ENCODE measurements at regions not wholly inside any gene's neighbourhood (a gene's known extent, or its start where the extent isn't known, plus 50 kb on each side); places are given as distances from the start of the nearest gene placed in this dataset.

GRCh38 chr7:138245682-138246081 lies 169.4 kb downstream of the AKR1D1 start:
- H3K4me3 Mint-ChIP-seq (ENCODE audit: unreplicated experiment) = no peak overlapping the region
- H3K27ac Mint-ChIP-seq (ENCODE audit: unreplicated experiment) = no peak overlapping the region
- H3K4me1 Mint-ChIP-seq (ENCODE audit: low read depth, unreplicated experiment) = peaks cover 10% of the 10 kb centered on the region
- H3K27me3 Mint-ChIP-seq (ENCODE audit: unreplicated experiment) = no peaks in the 10 kb centered on the region
- H3K9me3 Mint-ChIP-seq (ENCODE audit: unreplicated experiment) = peaks cover 2% of the 10 kb centered on the region
- no peaks in the 10 kb centered on the region for H3K36me3 Mint-ChIP-seq (ENCODE audit: unreplicated experiment)
- TF ChIP-seq, protein P1, sequence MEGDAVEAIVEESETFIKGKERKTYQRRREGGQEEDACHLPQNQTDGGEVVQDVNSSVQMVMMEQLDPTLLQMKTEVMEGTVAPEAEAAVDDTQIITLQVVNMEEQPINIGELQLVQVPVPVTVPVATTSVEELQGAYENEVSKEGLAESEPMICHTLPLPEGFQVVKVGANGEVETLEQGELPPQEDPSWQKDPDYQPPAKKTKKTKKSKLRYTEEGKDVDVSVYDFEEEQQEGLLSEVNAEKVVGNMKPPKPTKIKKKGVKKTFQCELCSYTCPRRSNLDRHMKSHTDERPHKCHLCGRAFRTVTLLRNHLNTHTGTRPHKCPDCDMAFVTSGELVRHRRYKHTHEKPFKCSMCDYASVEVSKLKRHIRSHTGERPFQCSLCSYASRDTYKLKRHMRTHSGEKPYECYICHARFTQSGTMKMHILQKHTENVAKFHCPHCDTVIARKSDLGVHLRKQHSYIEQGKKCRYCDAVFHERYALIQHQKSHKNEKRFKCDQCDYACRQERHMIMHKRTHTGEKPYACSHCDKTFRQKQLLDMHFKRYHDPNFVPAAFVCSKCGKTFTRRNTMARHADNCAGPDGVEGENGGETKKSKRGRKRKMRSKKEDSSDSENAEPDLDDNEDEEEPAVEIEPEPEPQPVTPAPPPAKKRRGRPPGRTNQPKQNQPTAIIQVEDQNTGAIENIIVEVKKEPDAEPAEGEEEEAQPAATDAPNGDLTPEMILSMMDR (IDR thresholded peaks at IDR 0.05; ENCODE audit: partially characterized antibody, unreplicated experiment) = no peak
- DNase-seq = no peak

DNA sequence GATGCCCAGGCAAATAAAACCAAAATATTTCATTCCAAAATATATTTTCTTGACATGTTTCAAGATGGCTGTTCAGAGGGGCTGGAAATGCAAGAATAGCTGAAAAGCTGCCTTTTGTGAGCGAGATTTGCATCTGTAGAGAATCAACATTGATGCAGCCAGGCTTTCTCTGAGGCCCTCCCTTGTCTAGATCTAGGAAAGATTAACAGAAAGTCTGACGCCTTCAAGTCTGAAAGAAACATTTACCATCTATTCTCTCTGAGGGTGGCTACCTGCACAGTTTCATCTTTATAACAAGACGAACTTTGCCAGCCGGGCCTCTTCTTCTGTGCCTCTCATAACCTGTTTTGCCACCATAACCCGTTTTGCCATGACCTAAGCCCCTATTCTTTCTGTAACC lies 170.2 kb downstream of the AKR1D1 start:
- Mint-ChIP-seq H3K36me3 (ENCODE audit: unreplicated experiment) (no peaks in the 10 kb centered on the region), H3K27ac (ENCODE audit: unreplicated experiment) (no peak overlapping the region), H3K4me1 (ENCODE audit: low read depth, unreplicated experiment) (peaks cover 10% of the 10 kb centered on the region), H3K9me3 (ENCODE audit: unreplicated experiment) (peaks cover 2% of the 10 kb centered on the region), H3K4me3 (ENCODE audit: unreplicated experiment) (no peak overlapping the region), H3K27me3 (ENCODE audit: unreplicated experiment) (no peaks in the 10 kb centered on the region)
- DNase-seq = no peak
- TF ChIP-seq, protein P1 (IDR thresholded peaks at IDR 0.05; ENCODE audit: partially characterized antibody, unreplicated experiment) = no peak

GRCh38 chr7:138247081-138247480 lies 170.8 kb downstream of the AKR1D1 start:
- H3K9me3 Mint-ChIP-seq (ENCODE audit: unreplicated experiment) = peaks cover 2% of the 10 kb centered on the region
- TF ChIP-seq, protein P1 (IDR thresholded peaks at IDR 0.05; ENCODE audit: partially characterized antibody, unreplicated experiment) = no peak
- peaks cover 10% of the 10 kb centered on the region for H3K4me1 Mint-ChIP-seq (ENCODE audit: low read depth, unreplicated experiment)
- no peak for DNase-seq
- H3K27me3 Mint-ChIP-seq (ENCODE audit: unreplicated experiment) = no peaks in the 10 kb centered on the region
- H3K36me3 Mint-ChIP-seq (ENCODE audit: unreplicated experiment) = no peaks in the 10 kb centered on the region
- no peak overlapping the region for H3K27ac Mint-ChIP-seq (ENCODE audit: unreplicated experiment)
- H3K4me3 Mint-ChIP-seq (ENCODE audit: unreplicated experiment) = no peak overlapping the region

DNA sequence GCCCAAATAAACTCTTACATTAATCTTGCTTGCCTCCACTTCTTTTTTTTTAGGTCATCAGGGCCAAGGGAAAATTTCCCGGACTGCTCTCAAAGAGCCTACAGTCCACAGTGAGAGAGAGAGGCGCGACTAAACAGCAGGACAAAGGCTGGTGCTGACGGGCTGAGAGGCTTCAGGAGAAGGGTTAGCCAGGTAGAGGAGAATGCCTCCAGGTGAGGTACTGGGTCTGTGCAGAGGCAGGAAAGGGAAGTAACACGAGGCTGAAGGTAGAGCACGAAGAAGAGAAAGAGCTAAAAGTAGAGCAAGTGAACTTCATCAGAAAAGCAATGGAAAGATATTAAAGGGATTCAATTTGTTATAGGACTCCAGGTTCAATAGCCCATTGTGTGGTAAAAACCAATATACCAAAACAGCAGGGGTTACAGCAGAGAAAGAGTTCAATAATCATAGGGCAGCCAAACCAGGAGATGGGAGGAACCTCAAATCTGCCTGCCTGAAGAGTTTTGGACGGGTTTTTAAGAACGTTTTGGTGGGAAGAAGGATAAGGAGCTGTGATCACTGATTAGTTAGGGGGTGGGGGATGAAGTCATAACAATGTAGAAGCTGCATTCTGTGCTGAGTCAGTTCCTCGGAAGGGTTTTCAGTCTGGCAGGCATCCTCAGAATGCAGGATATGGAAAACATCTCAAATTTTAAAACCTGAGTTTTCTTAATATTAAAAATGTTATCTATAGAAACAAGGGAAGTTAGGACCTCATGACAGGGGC lies 171.5 kb downstream of the AKR1D1 start:
- no peak for DNase-seq
- Mint-ChIP-seq H3K36me3 (ENCODE audit: unreplicated experiment) (no peaks in the 10 kb centered on the region), H3K4me1 (ENCODE audit: low read depth, unreplicated experiment) (peaks cover 10% of the 10 kb centered on the region), H3K9me3 (ENCODE audit: unreplicated experiment) (peaks cover 2% of the 10 kb centered on the region), H3K27me3 (ENCODE audit: unreplicated experiment) (no peaks in the 10 kb centered on the region), H3K4me3 (ENCODE audit: unreplicated experiment) (no peak overlapping the region), H3K27ac (ENCODE audit: unreplicated experiment) (no peak overlapping the region)
- TF ChIP-seq, protein P1 (IDR thresholded peaks at IDR 0.05; ENCODE audit: partially characterized antibody, unreplicated experiment) = no peak

DNA sequence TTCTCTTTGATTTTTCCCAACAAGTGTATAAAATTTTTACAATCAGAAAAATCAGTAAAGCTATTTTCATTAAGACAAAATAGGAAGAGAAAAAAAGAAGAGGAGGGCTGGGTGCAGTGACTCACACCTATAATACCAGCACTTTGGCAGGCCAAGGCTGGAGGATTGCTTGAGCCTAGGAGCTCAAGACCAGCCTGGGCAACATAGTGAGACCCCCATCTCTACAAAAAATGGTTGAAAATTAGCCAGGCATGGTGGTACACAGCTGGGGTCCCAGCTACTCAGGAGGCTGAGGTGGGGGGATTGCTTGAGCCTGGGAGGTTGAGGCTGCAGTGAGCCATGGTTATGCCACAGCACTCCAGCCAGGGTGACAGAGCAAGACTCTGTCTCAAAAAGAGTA lies 172.3 kb downstream of the AKR1D1 start:
- DNase-seq = no peak
- TF ChIP-seq, protein P1 (IDR thresholded peaks at IDR 0.05; ENCODE audit: partially characterized antibody, unreplicated experiment) = no peak
- peaks cover 4% of the 10 kb centered on the region for H3K27me3 Mint-ChIP-seq (ENCODE audit: unreplicated experiment)
- peaks cover 6% of the 10 kb centered on the region for H3K4me1 Mint-ChIP-seq (ENCODE audit: low read depth, unreplicated experiment)
- H3K4me3 Mint-ChIP-seq (ENCODE audit: unreplicated experiment) = no peak overlapping the region
- peaks cover 5% of the 10 kb centered on the region for H3K9me3 Mint-ChIP-seq (ENCODE audit: unreplicated experiment)
- peaks cover 7% of the 10 kb centered on the region for H3K36me3 Mint-ChIP-seq (ENCODE audit: unreplicated experiment)
- H3K27ac Mint-ChIP-seq (ENCODE audit: unreplicated experiment) = no peak overlapping the region
